Stimulated activated CD8-positive, alpha-beta memory T cell treated with anti-CD3 and anti-CD28 coated beads, Interleukin-2, amount 100 ng/mL, for 48 hours (primary cell): ENCODE measurements at regions not wholly inside any gene's neighbourhood (a gene's known extent, or its start where the extent isn't known, plus 50 kb on each side); places are given as distances from the start of the nearest gene placed in this dataset.

Experiments
- DNase-seq, 2 donors: peaks; one replicate each; pipeline ENCODE4 v3.0.0-alpha.2; 2020; ENCODE audit warnings: low read depth in 2 of 2

DNA sequence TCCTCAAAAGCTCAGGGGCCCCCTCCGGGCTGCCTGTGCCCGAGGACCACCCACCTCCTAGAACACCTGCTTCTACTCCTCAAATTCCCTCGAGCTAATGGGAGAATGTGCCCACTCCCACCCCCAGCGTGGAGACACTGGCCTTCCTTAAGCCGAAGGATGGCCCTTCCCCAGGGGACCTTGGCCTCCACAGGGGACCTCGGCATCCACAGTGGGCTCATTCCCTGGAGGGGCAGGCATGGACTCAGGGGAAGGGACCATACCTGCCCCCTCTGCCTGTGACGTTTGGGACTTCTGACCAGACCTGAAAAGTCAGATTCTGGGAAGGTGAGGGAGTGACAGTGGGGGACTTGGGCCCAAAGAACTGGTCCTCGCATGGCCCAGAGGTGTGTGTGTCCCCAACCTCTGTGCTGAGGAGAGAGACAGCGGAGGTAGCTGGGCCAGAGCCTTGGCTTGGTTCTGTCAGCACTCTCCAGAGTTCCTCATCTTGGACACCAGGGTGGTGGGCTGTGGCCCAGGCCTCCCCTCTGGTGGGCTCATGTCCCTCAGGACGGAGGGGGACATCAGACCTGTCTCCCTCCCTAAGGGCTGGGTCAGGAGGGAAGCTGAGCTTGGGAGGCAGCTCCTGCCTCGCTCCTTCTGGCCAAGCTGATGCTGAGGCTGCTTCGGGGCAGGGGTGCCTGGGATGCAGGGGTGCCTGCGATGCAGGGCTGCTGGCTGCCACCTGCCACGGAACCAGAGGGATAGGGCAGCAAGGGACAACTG is 240.4 kb downstream of the HAUS1 start:
- DNase-seq: no peak

DNA sequence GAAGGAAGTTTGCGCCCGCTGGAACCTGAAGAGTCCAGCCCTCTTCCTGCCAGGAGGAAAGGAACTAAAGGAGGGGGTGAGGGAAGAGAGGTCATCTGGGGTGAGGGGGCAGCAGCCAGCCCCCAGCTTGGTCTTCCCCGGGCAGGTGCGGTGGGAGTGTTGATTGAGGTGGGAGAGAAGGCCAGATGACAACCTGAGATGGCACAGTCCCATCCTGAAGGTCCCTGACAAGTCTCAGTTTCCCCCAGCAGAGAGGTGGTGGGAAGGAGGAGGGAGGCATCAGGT is 240.9 kb downstream of the HAUS1 start:
- DNase-seq: no peak

DNA sequence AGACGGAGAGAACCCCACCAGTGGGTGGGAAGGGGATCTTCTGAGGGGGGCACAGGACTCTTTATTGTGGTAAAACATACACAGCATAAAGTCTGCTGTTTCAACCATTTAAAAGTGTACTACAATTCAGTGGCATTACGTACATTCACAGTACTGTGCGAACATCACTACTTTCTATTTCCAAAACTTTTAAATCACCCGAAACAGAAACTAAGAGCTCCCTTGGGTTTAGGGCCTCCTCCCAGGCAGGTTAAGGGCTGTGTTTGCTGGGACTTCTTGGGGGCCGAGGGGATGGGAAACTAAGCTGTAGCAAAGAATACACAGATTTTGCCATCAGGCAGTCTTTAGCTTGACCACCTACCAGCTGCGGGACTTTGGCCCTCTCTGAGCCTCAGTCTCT is 242.0 kb downstream of the HAUS1 start:
- DNase-seq: no peak

DNA sequence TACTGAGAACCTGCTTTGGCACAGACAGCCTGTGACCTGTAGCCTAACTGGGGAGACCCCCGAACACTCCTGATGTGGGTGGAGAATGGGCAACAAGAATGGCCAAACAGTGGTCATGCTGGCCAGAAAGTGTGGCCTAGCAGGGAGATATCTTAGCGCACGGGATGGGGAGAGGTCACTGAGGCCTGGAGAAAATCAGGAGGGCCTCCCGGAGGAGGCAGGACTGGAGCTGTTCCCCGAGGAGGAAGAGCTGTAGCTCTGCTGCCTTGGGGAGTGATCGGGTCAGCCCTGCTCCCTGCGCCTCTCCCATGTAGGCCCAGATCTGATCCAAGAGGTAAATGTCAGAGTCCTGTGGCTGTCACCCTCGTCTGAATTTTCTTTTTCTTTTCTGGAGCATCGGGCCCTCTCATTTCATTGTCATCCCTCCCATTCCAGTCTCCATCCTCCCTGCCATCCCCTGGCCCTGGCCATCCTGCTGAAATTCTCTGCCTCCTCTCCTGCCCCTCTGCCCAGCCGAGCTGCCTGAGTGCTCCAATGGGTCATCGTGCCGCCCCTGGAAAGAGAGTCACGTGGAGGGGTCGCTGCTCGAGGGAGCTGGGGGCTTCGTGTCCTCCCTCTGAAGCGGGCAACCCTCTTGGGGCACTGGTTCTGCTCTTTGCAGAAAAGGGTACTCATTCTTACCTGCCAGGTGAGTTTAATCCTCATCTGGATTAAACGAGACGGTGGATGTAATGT is 242.9 kb downstream of the HAUS1 start:
- no peak for DNase-seq

DNA sequence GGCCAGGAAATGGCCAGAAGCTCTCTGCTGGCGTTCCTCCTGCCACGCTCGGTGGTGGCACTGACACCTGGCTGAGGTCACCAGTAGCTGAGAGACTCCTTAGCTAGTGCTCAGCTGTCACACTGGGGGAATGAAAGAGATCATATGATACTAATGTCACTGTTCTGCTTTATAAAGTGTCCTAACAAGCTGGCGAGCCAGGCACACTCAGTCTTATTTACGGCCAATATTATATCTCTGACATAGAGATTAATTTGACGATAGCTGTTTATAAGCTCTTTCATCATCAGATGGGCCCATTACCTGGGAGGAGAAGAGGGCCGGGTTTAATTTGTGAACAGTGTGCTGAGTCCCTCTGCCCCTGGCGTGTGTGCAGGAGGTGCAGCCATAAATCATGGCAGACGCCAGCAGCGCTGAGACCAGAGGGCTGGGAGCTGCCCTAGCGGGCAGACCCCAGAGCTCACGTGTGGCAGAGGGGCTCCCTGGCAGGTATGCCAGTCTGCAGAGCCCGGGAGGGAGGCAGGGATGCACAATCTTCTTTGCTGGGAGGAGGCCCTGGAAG is 246.5 kb downstream of the HAUS1 start:
- DNase-seq: no peak

DNA sequence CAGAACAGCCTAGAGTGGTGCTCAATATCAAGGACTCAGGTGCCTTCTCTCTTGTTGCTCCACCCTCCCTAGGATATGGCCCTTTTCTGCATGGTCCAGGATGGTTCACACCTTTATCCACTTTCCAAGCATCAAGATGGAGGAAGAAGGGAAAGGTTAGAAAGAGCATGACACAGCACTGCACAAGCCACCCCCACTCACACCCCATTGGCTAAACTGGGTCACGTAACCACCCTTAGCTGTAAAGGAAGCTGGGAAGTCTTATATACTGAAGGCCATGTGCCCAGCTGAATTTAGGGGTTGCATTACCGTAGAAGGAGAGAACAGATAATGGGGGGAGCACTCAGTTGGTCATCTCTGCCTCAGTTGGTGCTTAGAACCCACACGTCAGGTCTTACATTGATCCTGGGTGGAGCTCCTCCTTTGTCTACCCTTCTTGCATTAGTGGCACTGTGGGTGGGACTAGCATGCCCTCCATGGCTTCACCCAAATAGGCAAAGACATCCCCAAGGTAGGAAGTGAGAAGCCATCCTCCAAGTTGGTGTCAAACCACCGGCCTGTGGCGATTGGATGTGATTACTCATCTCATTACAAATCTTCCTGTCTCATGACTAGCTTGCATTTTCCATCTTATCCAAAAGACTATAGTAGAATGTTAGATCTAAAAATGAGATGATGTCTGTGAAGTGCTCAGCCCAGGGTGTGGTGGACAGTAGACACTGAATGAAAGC is 248.5 kb downstream of the HAUS1 start:
- no peak for DNase-seq

DNA sequence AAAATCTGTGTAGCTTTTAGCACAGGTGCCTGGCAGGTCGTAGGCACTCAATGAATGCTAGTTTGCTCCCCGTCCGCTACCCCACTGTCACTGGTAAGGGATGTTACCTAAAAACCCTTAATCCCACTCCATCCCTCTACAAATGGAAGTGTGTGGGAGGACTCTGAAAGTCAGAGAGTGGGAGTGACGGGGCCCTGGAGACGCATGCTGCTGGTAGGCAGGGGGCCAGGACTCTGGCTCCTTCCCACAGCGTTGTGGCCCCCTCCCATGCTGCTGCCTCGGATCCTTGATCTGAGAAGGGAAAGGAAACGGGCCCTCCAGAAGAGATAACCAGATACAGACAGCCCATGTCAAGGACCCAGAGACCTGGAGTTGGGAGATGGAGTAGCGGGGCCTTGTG is 249.3 kb downstream of the HAUS1 start:
- DNase-seq: no peak

DNA sequence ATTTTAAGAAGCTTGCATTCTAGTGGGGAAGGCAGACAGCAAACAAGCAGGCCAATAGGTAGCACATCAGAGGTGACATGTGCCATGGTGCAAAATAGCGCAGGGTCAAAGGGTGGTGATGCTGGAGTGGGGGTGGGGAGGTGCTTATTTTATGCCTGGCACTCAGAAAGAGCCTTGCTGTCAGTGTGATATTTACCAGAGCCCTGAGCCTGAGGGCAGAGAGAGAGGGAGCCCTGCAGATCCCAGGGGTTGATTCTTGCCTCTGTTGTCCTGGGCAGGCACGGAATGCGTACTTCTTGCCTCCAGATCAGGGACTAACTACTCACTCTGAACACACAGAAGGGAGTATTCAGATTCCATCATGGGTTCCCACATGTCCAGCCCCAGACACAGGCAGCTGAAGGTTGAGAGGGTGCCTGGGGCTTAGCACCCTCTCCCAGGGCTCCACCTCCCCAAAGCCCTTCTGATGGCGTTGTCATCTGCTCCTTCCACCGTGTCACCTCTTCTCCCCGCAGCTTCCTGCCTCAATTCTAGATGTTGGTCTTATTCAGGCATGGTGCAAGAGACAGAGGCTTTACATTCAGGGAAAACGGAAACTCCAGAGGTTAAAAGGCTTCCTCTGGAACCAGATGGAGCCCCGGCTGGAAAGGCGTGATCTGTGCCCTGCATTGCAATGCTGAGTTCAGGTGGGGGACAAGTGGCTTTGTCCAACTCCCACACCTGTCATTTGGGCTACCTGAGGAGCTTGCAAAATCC is 252.3 kb downstream of the HAUS1 start:
- DNase-seq: no peak

DNA sequence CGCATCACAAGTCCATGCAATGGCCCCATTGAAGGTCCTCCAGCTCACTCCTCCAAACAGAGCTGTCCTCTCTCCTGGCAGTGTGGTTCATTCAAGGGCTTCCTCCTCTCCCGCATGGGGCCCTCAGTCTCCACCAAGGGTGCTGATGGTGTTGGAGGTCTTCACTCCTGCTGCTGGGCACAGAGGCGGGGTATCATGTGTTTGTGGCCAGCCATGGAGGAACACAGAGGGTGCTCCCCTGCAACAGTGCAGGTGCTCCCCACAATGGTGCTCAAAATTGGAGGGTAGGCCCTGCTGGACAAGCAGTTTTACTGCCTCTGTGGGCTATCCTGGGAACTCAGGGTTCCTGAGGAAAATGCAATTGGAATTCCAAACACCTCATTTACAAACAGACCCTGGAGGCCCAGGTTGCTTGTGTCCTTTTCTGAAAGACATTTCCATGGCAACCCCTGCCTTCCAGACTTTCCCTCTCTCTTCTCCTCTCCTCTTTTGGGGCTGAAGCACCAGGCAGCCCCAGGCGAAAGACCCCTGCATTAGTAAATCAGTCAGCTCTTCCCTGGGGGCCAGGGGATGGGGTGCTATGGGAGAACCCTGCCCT is 256.0 kb downstream of the HAUS1 start:
- no peak for DNase-seq

DNA sequence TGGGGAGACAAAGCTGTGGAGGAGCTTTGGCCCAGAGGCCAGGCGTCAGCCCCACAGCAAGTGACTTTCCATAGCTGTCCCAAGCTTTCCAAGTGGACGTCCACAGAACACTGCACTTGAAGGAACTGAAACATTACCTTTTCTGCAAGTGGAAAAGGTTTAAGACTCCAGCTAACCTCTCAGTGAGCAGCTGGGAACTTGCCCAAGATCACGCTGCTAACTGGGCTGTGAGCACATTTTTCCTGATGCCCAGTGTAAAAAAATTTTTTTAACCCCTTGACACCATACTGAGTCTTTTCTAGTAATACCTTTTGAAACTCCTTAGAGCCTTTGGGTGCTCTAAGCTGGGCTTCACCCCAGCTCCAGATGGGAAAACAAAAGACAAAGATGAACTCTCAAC is 256.7 kb downstream of the HAUS1 start:
- DNase-seq: no peak

DNA sequence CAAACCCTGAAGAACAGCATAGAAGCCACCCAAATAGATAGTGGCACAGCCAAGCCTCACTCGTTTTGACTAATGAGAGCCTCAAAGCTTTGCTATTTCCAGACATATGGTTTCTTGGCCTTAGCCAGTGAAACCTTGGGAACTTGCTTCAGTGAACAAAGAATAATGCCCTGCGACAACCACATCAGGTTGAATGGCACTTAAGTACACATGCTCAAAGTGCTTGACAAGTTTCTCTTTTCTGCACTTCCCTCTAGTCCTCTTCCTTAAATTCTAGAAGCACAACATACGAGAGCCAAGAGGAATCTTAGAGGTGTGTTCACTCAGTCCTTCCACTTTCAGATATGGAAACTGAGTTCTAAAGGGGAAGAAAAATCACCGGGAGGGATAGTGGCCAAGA is 258.3 kb downstream of the HAUS1 start:
- DNase-seq: no peak

DNA sequence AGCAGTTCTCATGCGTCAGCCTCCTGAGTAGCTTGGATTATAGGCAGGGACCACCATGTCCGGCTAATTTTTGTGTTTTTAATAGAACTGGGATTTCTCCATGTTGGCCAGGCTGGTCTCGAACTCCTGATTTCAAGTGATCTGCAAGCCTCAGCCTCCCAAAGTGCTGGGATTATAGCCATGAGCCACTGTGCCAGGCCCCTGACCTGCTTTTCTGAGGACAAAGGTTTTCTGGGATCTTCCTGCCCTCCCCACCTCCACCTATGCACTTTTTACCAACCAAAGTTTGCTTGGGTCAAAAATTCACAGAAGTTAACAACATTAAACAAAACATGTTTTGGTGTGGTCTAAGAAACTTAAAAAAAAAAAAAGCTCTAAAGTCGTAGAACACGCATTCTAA is 259.9 kb downstream of the HAUS1 start:
- no peak for DNase-seq

DNA sequence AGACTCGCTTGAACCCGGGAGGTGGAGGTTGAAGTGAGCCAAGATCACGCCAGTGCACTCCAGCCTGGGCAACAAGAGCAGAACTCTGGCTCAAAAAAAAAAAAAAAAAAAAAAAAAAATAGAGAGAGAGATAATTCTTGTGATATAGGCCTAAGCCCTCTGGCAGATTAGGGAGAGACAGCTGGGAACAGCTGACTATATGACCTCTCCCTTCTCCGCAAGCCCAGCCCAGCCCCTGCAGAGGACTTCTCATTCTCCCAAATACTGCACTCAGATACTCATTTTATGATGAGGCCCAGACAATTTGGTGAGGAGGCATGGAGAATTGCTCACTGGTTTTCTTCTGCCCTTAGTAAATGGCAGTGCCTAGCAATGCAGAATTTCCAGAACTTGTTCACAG is 262.0 kb downstream of the HAUS1 start:
- DNase-seq: no peak

DNA sequence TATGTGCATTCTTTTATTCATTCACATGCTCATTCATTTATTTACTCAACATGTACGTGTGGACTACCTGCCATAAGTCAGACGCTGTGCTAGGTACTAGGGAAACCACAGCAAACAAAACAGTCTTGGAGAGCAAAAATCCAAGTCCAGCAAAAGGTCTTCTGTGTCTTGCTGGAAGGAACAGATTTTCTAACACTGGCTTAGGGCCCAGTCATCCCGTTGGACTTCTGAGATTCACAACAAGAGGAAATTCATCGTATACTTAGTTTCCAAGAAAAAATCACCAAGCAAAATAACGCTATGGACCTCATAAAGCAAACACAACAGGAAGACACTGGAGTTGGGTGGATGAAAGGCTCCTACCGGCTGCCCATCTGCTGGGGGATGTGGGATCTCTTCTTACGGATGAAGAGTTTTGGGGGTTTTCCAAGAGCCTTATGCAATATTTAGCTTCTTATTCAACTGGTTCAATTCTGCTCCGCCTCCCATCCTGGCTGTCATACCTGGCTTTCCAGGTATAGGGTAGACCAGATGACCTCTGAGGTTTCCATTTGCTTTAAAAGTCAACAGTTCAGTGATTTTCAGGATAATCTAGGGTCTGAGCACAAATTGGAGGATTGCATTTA is 262.7 kb downstream of the HAUS1 start:
- no peak for DNase-seq

DNA sequence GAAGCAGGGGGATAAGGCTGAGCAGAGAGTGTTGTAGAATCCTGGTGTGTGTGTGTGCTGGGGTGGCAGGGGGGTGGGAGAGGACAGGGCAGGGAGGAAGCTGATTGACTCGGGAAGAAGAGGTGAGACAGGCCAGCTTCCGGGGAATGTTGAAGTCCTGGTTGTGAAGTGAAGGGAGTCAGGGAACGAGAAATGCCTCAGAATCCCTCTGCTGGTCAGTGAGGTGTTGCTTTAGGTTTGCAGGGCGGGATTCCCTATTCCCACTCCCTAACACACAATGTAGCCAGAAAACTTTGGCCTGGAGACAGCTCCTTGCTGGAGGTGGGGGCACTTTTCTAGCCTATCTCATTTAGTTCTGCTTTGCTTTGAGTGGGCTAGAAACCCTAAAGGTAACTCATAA is 265.1 kb downstream of the HAUS1 start:
- no peak for DNase-seq

DNA sequence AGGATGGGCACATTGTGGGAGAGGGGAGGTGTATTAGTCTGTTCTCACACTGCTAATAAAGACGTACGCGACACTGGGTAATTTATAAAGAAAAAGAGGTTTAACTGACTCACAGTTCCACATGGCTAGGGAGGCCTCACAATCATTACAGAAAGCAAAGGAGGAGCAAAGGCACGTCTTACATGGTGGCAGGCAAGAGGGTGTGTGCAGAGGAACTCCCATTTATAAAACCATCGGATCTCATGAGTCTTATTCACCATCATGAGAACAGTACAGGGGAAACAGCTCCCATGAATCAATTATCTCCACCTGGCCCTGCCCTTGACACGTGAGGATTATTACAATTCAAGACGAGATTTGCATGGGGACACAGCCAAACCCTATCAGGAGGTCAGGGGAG is 266.7 kb downstream of the HAUS1 start:
- DNase-seq: no peak

DNA sequence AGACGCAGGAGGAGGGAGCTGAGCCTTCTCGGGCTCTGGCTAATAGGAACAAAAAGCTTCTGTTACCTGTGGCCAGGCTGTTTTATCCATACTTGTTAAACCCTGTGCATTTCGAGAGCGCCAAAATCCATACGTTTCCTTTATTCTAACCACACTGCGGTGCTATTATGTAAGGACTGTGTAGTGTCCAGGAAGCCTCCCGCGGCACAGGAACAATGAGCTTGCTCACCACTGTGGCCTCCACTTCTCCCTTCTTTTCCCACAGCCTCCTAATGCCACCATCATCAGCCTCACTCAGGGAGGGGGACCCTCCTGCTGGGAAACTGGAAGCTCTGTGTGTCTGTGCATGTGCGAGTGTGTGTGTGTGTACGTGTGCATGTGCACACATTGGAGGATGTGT is 268.5 kb downstream of the HAUS1 start:
- DNase-seq: no peak

DNA sequence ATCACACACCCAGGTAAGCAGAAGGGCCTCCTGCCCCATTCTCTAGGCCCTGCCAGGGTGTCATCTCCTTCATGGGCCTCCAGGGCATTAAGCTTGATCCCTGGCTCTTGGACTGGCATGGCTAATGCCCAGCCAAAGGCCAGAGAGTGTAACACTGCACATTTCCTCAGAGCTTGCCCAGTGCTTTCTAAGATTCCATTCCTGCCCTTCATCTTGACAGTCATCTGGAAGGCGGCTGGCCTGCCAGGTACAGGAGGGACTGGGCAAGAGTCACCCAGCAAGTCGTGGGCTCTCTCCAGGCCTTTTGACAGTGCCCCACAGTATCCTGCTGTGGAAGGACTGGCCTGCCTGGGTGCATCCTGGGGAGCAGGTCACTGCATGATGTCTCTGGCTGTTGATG is 268.9 kb downstream of the HAUS1 start:
- DNase-seq: no peak

DNA sequence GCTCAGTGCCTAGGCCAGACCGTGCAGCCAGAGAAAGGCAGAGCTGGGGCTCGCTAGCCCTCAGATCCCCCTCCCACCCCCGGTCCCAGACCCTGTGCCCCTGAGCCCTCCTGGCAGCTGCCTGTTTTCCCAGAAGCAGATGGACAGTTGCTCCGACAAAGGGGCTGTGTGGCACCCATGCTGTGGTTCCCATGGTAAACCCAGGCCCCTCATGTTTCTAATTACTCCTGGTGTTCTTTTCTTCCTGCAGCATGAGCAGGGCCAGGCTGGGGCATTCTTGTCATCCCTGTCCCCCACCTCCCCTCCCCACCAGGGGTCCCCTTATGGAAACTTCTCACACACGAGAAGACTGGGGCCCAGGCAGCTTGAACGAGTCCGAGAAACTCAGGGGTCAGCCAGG is 269.6 kb downstream of the HAUS1 start:
- no peak for DNase-seq

DNA sequence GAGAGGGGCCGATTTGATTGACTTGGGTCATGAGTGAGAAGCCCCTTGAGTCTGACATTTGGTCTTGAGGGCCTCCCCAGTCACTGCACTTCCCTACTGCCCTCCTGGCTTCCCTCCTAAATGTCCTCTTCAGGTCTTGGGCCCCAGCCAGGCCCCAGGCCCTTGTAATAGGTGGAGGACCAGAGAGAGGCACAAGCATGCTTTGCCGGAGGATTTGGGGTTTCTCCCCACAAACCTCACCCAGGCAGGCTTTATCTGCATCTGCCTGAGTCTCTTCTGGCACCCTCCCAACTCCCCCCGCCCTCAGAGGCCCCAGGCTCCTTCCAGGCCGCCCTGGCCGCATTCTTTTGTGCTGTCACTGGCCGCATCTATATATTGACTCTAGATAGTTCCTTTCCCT is 270.7 kb downstream of the HAUS1 start:
- no peak for DNase-seq

DNA sequence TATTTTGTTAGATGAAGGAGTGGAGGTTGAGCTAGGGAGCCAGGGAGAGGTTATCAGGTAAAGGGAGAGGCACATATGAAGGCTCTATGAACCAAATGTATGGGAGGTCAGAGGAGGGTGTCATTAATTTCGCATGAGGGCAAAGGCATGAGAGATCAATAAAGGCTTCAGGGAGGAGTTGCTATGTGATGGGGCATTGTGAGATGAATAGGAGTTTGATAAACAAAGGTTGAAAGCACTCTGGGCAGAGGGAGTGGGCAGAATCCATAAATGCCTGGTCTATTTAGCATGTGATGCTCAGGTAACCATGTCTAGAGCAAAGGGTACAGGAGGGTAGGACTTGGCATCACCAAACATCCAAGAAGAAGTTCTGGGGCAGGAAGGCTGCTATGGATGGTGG is 273.4 kb downstream of the HAUS1 start:
- DNase-seq: no peak
